ENCODE measurements at regions not wholly inside any gene's neighbourhood (a gene's known extent, or its start where the extent isn't known, plus 50 kb on each side); places are given as distances from the start of the nearest gene placed in this dataset.

GRCh38 chr10:78618050-78618449 is 450.7 kb upstream of the ZMIZ1 start:
- H3K4me2 ChIP-seq = no peak overlapping the region
- POLR2A ChIA-PET (ENCODE audit: unreplicated experiment) = no interaction called here
- H2AFZ ChIP-seq = no peak overlapping the region
- intact Hi-C loops (cut with micrococcal nuclease; ENCODE audit: unreplicated experiment) = no loop called here
- CTCF ChIA-PET = no interaction called here
- peaks cover 8% of the 10 kb centered on the region for H3F3A ChIP-seq (ENCODE audit: insufficient read depth, low read depth)
- H3K4me3 ChIP-seq = no peak overlapping the region
- H3K79me2 ChIP-seq (ENCODE audit: low read depth) = no peaks in the 10 kb centered on the region
- no peak for DNase-seq
- H4K20me1 ChIP-seq (ENCODE audit: insufficient read depth) = no peaks in the 10 kb centered on the region
- H3K4me1 ChIP-seq (replicated peaks; ENCODE audit: insufficient read depth) = peaks cover 7% of the 10 kb centered on the region
- BruUV-seq (replicated peaks) = no TSS peak
- TF ChIP-seq EZH2 (IDR thresholded peaks at IDR 0.05; ENCODE audit: low read depth) (no peak), CTCF (conservative IDR thresholded peaks at IDR 0.05) (no peak)
- no peaks in the 10 kb centered on the region for H3K9me2 ChIP-seq (ENCODE audit: insufficient read depth)
- H3K27me3 ChIP-seq (ENCODE audit: insufficient read depth, low read depth) = no peaks in the 10 kb centered on the region
- no peaks in the 10 kb centered on the region for H3K36me3 ChIP-seq (ENCODE audit: low read depth)
- no peaks in the 10 kb centered on the region; the same call in 1 of the 2 replicates for H3K9me3 ChIP-seq (ENCODE audit: insufficient read depth, low read depth)
- no peak overlapping the region for H3K27ac ChIP-seq

- Histone ChIP-seq H3K79me2 (ENCODE audit: low read depth) (no peaks in the 10 kb centered on the region), H3K4me2 (no peak overlapping the region), H3K4me3 (no peak overlapping the region), H3K27ac (no peak overlapping the region), H3F3A (ENCODE audit: insufficient read depth, low read depth) (peaks cover 20% of the 10 kb centered on the region), H2AFZ (no peak overlapping the region), H3K9me2 (ENCODE audit: insufficient read depth) (no peaks in the 10 kb centered on the region), H3K36me3 (ENCODE audit: low read depth) (no peaks in the 10 kb centered on the region), H3K4me1 (replicated peaks; ENCODE audit: insufficient read depth) (peaks cover 19% of the 10 kb centered on the region), H3K27me3 (ENCODE audit: insufficient read depth, low read depth) (no peaks in the 10 kb centered on the region), H4K20me1 (ENCODE audit: insufficient read depth) (no peaks in the 10 kb centered on the region), H3K9me3 (ENCODE audit: insufficient read depth, low read depth) (no peaks in the 10 kb centered on the region; the same call in 1 of the 2 replicates)
- ChIA-PET CTCF (no interaction called here), POLR2A (ENCODE audit: unreplicated experiment) (no interaction called here)
- intact Hi-C loops (cut with micrococcal nuclease; ENCODE audit: unreplicated experiment) = no loop called here
- TF ChIP-seq EZH2 (IDR thresholded peaks at IDR 0.05; ENCODE audit: low read depth) (no peak), CTCF (conservative IDR thresholded peaks at IDR 0.05) (no peak)
- DNase-seq = no peak
- no TSS peak for BruUV-seq (replicated peaks)
Measured at GRCh38 chr10:78619115-78619851, 449.5 kb upstream of the ZMIZ1 start.

GRCh38 chr10:78619896-78620295 is 448.9 kb upstream of the ZMIZ1 start:
- no peaks in the 10 kb centered on the region; the same call in 1 of the 2 replicates for H3K9me3 ChIP-seq (ENCODE audit: insufficient read depth, low read depth)
- H3F3A ChIP-seq (ENCODE audit: insufficient read depth, low read depth) = peaks cover 26% of the 10 kb centered on the region
- no peaks in the 10 kb centered on the region for H3K27me3 ChIP-seq (ENCODE audit: insufficient read depth, low read depth)
- H3K27ac ChIP-seq = no peak overlapping the region
- no peak for DNase-seq
- intact Hi-C loops (cut with micrococcal nuclease; ENCODE audit: unreplicated experiment) = loop anchor here (5.0 kb wide), 1 partner anchor 307 kb away; no protein-coding TSS in a partner anchor
- no peaks in the 10 kb centered on the region for H3K9me2 ChIP-seq (ENCODE audit: insufficient read depth)
- no TSS peak for BruUV-seq (replicated peaks)
- ChIA-PET CTCF (no interaction called here), POLR2A (ENCODE audit: unreplicated experiment) (no interaction called here)
- no peak overlapping the region for H3K4me2 ChIP-seq
- peaks cover 25% of the 10 kb centered on the region for H3K4me1 ChIP-seq (replicated peaks; ENCODE audit: insufficient read depth)
- H2AFZ ChIP-seq = no peak overlapping the region
- no peaks in the 10 kb centered on the region for H4K20me1 ChIP-seq (ENCODE audit: insufficient read depth)
- no peak overlapping the region for H3K4me3 ChIP-seq
- no peak for TF ChIP-seq EZH2 (IDR thresholded peaks at IDR 0.05; ENCODE audit: low read depth)
- TF ChIP-seq CTCF (conservative IDR thresholded peaks at IDR 0.05) = no peak
- no peaks in the 10 kb centered on the region for H3K79me2 ChIP-seq (ENCODE audit: low read depth)
- no peaks in the 10 kb centered on the region for H3K36me3 ChIP-seq (ENCODE audit: low read depth)

Data from PC-9 (cell line).